Panc1 (cell line): ENCODE measurements at regions not wholly inside any gene's neighbourhood (a gene's known extent, or its start where the extent isn't known, plus 50 kb on each side); places are given as distances from the start of the nearest gene placed in this dataset.

Source experiments
- ATAC-seq: fragments of 200-7000 bp; cut with Tn5 transposase; 2 replicates; pipeline ENCODE4 v1.9.1; 2020; ENCODE audit warnings: mild to moderate bottlenecking, moderate library complexity
- BruUV-seq: library from RNA; stranded (reverse); fragments of 400-500 nt; replicated peaks from 2 replicates; lab custom pipeline; 2021; lab: Mats Ljungman, UMichigan
- CTCF ChIA-PET: fragments of 300-600 bp; sonication (Branson Sonifier 250); formaldehyde crosslinking; loops from one replicate; lab custom pipeline; 2022; ENCODE audit warnings: antibody characterized with exemption; lab: Charles Lee
- POLR2A ChIA-PET: fragments of 300-600 bp; sonication (Branson Sonifier 250); formaldehyde crosslinking; loops from one replicate; lab custom pipeline; 2022; ENCODE audit warnings: antibody characterized with exemption; lab: Charles Lee
- DNase-seq: peaks from one replicate; pipeline ENCODE4 v3.0.0-alpha.2; 2010; ENCODE audit warnings: low read depth, low spot score
- H3K27ac ChIP-seq: 2 replicates; pipeline ENCODE4 v1.5.1; 2011; ENCODE audit warnings: mild to moderate bottlenecking, low read length, inconsistent platforms
- H3K27me3 ChIP-seq: fragments of 200-500 bp; sonication (Bioruptor generic); 2 replicates; pipeline ENCODE4 v1.6.0; 2014; ENCODE audit warnings: low read length, inconsistent platforms; ENCODE audit not compliant: control insufficient read depth, insufficient read depth
- H3K36me3 ChIP-seq: fragments of 200-500 bp; sonication (Bioruptor generic); 2 replicates; pipeline ENCODE4 v1.5.1; 2014; ENCODE audit warnings: inconsistent platforms, mild to moderate bottlenecking, low read length, moderate library complexity; ENCODE audit not compliant: control insufficient read depth, insufficient read depth
- H3K4me1 ChIP-seq: 2 replicates; pipeline ENCODE4 v1.5.1; 2011; ENCODE audit warnings: inconsistent platforms, mild to moderate bottlenecking, low read length, moderate library complexity; ENCODE audit not compliant: control insufficient read depth, insufficient read depth
- H3K4me3 ChIP-seq, 2 experiments: 2 replicates each; pipeline ENCODE4 v1.5.1; 2011 to 2012; ENCODE audit warnings: low read depth in 2 of 2, low read length in 2 of 2, mild to moderate bottlenecking in 2 of 2, inconsistent platforms in 1 of 2, moderate library complexity in 1 of 2
- H3K9me3 ChIP-seq: fragments of 200-500 bp; sonication (Bioruptor generic); 2 replicates; pipeline ENCODE4 v1.5.1; 2014; ENCODE audit warnings: low read depth, mild to moderate bottlenecking, inconsistent platforms, low read length, moderate library complexity; ENCODE audit not compliant: control insufficient read depth, insufficient read depth
- CTCF ChIP-seq: fragments of 450-650 bp; IDR thresholded peaks from 2 replicates; pipeline ENCODE4 v1.5.1; 2017; ENCODE audit warnings: mild to moderate bottlenecking
- POLR2AphosphoS5 ChIP-seq: IDR thresholded peaks from 2 replicates; pipeline ENCODE4 v1.6.1; 2012; ENCODE audit warnings: mild to moderate bottlenecking, low read depth, low read length, moderate library complexity
- REST ChIP-seq, 2 experiments: IDR thresholded peaks; 2 replicates each; pipeline ENCODE4 v1.6.1; 2011 to 2012; ENCODE audit warnings: low read depth in 2 of 2, control low read depth in 1 of 2, low read length in 1 of 2, mild to moderate bottlenecking in 1 of 2, moderate library complexity in 1 of 2; ENCODE audit not compliant: insufficient read depth in 1 of 2
- SIN3A ChIP-seq: IDR thresholded peaks from 2 replicates; pipeline ENCODE4 v1.6.1; 2012; ENCODE audit warnings: low read depth, mild to moderate bottlenecking, low read length, moderate library complexity, borderline replicate concordance; ENCODE audit not compliant: insufficient read depth
- TCF7L2 ChIP-seq: IDR thresholded peaks from 2 replicates; pipeline ENCODE4 v1.6.1; 2011; ENCODE audit warnings: mild to moderate bottlenecking, low read depth, low read length, inconsistent platforms
- in situ Hi-C: cut with HindIII; loops from 2 replicates; pipeline ENCODE4 v1.10.0; 2016; ENCODE audit warnings: low sequenced_read_pairs, low pct_unique_long_range_greater_than_20kb
- intact Hi-C: fragments of 100-400 bp; cut with micrococcal nuclease; formaldehyde crosslinking; loops from one replicate; pipeline ENCODE4 v1.10.0; 2022; ENCODE audit not compliant: unreplicated experiment

GRCh38 chr4:132572210-132572609 is 576.9 kb upstream of the PCDH10 start:
- no peak for DNase-seq
- intact Hi-C loops: no loop called here

GRCh38 chr4:132587626-132588025 is 561.5 kb upstream of the PCDH10 start:
- no peak overlapping the region for H3K27ac ChIP-seq
- POLR2A ChIA-PET: no interaction called here
- H3K9me3 ChIP-seq: no peaks in the 10 kb centered on the region
- DNase-seq (no peak), ATAC-seq (no peak)
- no TSS peak for BruUV-seq
- in situ Hi-C loops: no loop called here
- CTCF ChIA-PET: no interaction called here
- no peak overlapping the region for H3K4me3 ChIP-seq
- no peaks in the 10 kb centered on the region for H3K27me3 ChIP-seq
- H3K36me3 ChIP-seq: no peaks in the 10 kb centered on the region
- TF ChIP-seq CTCF (no peak), SIN3A (no peak), POLR2AphosphoS5 (no peak), TCF7L2 (no peak), REST (IDR thresholded peaks at IDR 0.05; ENCODE audit: insufficient read depth in 1 of 2, low read depth in 2 of 2, low read length in 1 of 2) (no peak)
- H3K4me1 ChIP-seq: no peaks in the 10 kb centered on the region
- intact Hi-C loops: no loop called here

More at GRCh38 chr4:132572210-132572609, 576.9 kb upstream of the PCDH10 start:
- no peak for ATAC-seq
- ChIA-PET POLR2A (no interaction called here), CTCF (no interaction called here)
- TF ChIP-seq POLR2AphosphoS5 (no peak), REST (IDR thresholded peaks at IDR 0.05; ENCODE audit: insufficient read depth in 1 of 2, low read depth in 2 of 2, low read length in 1 of 2) (no peak), SIN3A (no peak)
- H3K9me3 ChIP-seq: no peaks in the 10 kb centered on the region
- H3K27ac ChIP-seq: no peak overlapping the region
- H3K4me3 ChIP-seq: no peak overlapping the region
- H3K4me1 ChIP-seq: no peaks in the 10 kb centered on the region
- no peaks in the 10 kb centered on the region for H3K36me3 ChIP-seq
- in situ Hi-C loops: no loop called here
- no TSS peak for BruUV-seq
- no peaks in the 10 kb centered on the region for H3K27me3 ChIP-seq
